ENCODE measurements at regions not wholly inside any gene's neighbourhood (a gene's known extent, or its start where the extent isn't known, plus 50 kb on each side); places are given as distances from the start of the nearest gene placed in this dataset.
"Not testable (repeated sequence)": the region's sequence is repeated elsewhere in the genome, so short reads cannot be mapped to it uniquely, and the experiment has no call there.

- no peak for DNase-seq
These were observed 323.4 kb downstream of the BCL11A start for GRCh38 chr2:60230037-60230436.

GRCh38 chr2:60226943-60227342, 326.5 kb downstream of the BCL11A start:
- DNase-seq, result no peak

GRCh38 chr2:60226191-60226590, 327.3 kb downstream of the BCL11A start:
- DNase-seq, result no peak

GRCh38 chr2:60223859-60224258, 329.6 kb downstream of the BCL11A start:
- DNase-seq, result no peak

- no peak for DNase-seq
These were observed 332.4 kb downstream of the BCL11A start for GRCh38 chr2:60221098-60221497.

- no peak for DNase-seq
These were observed 333.9 kb downstream of the BCL11A start for GRCh38 chr2:60219536-60219935.

- no peak for DNase-seq
These were observed 336.9 kb downstream of the BCL11A start for GRCh38 chr2:60216452-60216995.

- no peak for DNase-seq
These were observed 338.0 kb downstream of the BCL11A start for GRCh38 chr2:60215386-60215901.

- DNase-seq, result no peak
These were observed 338.9 kb downstream of the BCL11A start for GRCh38 chr2:60214626-60214875.

GRCh38 chr2:60213865-60214625, 339.4 kb downstream of the BCL11A start:
- DNase-seq, result peak in 1 of 2 experiments; percentile 21

GRCh38 chr2:60212181-60212945, 341.1 kb downstream of the BCL11A start:
- DNase-seq, result no peak

- DNase-seq, result not testable (repeated sequence)
These were observed 364.4 kb downstream of the BCL11A start for GRCh38 chr2:60189006-60189405.

- no peak for DNase-seq
These were observed 378.2 kb downstream of the BCL11A start for GRCh38 chr2:60175290-60175689.

- no peak for DNase-seq
These were observed 379.3 kb downstream of the BCL11A start for GRCh38 chr2:60174146-60174545.

- no peak for DNase-seq
These were observed 380.7 kb downstream of the BCL11A start for GRCh38 chr2:60172801-60173200.

GRCh38 chr2:60170272-60170671, 383.2 kb downstream of the BCL11A start:
- DNase-seq, result no peak

- DNase-seq, result no peak
These were observed 385.2 kb downstream of the BCL11A start for GRCh38 chr2:60168247-60168646.

- no peak for DNase-seq
These were observed 386.4 kb downstream of the BCL11A start for GRCh38 chr2:60167089-60167488.

- no peak for DNase-seq
These were observed 389.8 kb downstream of the BCL11A start for GRCh38 chr2:60163691-60164090.

- DNase-seq, result no peak
These were observed 393.9 kb downstream of the BCL11A start for GRCh38 chr2:60159519-60159918.

- DNase-seq, result no peak
These were observed 395.2 kb downstream of the BCL11A start for GRCh38 chr2:60158262-60158661.

- no peak for DNase-seq
These were observed 396.2 kb downstream of the BCL11A start for GRCh38 chr2:60157283-60157682.

- DNase-seq, result no peak
These were observed 399.3 kb downstream of the BCL11A start for GRCh38 chr2:60154142-60154541.

GRCh38 chr2:60152226-60152833, 401.1 kb downstream of the BCL11A start:
- DNase-seq, result peak; percentile 17 to 18
